ENCODE measurements at regions not wholly inside any gene's neighbourhood (a gene's known extent, or its start where the extent isn't known, plus 50 kb on each side); places are given as distances from the start of the nearest gene placed in this dataset.

GRCh38 chr5:125202353-125202752 lies 455.9 kb upstream of the ZNF608 start:
- no peak for TF ChIP-seq POLR2A (IDR thresholded peaks at IDR 0.05; ENCODE audit: low read length)
- TF ChIP-seq GATA1 (IDR thresholded peaks at IDR 0.05; ENCODE audit: low read depth, low read length) = no peak

Data from erythroblast (primary cell).